ENCODE measurements at regions not wholly inside any gene's neighbourhood (a gene's known extent, or its start where the extent isn't known, plus 50 kb on each side); places are given as distances from the start of the nearest gene placed in this dataset.

DNA sequence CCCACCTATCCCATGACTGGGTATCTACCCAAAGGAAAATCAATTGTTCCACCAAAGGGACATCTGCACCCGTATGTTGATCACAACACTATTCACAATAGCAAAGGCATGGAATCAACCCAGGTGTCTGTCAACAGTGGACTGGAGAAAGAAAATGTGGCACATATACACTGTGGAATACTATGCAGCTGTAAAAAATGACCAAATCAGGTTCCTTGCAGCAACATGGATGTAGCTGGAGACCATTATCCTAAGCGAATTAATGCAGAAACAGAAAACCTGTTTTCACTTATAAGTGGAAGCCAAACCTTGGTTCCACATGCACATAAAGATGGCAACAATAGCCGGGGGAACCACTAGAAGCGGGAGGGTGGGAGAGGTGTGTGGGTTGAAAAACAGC lies 228.6 kb downstream of the UQCRFS1 start:
- no peaks in the 10 kb centered on the region for H3K36me3 Mint-ChIP-seq (ENCODE audit: insufficient read depth, unreplicated experiment)
- no peaks in the 10 kb centered on the region for H3K27me3 Mint-ChIP-seq (ENCODE audit: insufficient read depth, unreplicated experiment)
- ChIA-PET POLR2A (no interaction called here), CTCF (no interaction called here)
- intact Hi-C loops (cut with micrococcal nuclease) = no loop called here
- no peak overlapping the region for H3K27ac Mint-ChIP-seq (ENCODE audit: low read depth, unreplicated experiment)
- no peak overlapping the region for H3K4me3 Mint-ChIP-seq (ENCODE audit: unreplicated experiment)
- TF ChIP-seq, protein P1, sequence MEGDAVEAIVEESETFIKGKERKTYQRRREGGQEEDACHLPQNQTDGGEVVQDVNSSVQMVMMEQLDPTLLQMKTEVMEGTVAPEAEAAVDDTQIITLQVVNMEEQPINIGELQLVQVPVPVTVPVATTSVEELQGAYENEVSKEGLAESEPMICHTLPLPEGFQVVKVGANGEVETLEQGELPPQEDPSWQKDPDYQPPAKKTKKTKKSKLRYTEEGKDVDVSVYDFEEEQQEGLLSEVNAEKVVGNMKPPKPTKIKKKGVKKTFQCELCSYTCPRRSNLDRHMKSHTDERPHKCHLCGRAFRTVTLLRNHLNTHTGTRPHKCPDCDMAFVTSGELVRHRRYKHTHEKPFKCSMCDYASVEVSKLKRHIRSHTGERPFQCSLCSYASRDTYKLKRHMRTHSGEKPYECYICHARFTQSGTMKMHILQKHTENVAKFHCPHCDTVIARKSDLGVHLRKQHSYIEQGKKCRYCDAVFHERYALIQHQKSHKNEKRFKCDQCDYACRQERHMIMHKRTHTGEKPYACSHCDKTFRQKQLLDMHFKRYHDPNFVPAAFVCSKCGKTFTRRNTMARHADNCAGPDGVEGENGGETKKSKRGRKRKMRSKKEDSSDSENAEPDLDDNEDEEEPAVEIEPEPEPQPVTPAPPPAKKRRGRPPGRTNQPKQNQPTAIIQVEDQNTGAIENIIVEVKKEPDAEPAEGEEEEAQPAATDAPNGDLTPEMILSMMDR (IDR thresholded peaks at IDR 0.05; ENCODE audit: unreplicated experiment) = no peak
- DNase-seq (ENCODE audit: unreplicated experiment) = no peak
- no peaks in the 10 kb centered on the region for H3K4me1 Mint-ChIP-seq (ENCODE audit: insufficient read depth, unreplicated experiment)
- peaks cover 62% of the 10 kb centered on the region for H3K9me3 Mint-ChIP-seq (ENCODE audit: unreplicated experiment)
- no TSS peak for BruUV-seq (replicated peaks)

DNA sequence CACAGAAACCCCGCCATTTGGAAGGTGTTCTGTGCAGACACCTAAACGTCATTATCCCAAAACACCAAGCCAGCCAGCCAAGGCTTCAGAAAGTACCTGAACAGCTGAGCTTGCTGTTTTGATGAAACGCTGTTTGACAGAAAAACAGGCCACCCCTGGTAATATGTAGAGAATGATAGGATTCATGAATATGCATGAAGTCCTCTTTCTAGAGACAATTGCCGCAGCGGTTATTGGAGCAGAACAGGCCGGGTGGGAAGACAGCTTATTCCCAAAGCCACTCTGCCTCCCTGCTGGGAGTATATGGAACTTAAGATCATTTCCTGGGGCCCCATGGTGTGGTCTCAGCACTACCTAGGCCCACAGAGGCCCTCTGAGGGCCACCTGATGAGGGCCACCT lies 229.5 kb downstream of the UQCRFS1 start:
- H3K9me3 Mint-ChIP-seq (ENCODE audit: unreplicated experiment) = peaks cover 65% of the 10 kb centered on the region
- TF ChIP-seq, protein P1 (IDR thresholded peaks at IDR 0.05; ENCODE audit: unreplicated experiment) = no peak
- intact Hi-C loops (cut with micrococcal nuclease) = no loop called here
- H3K27ac Mint-ChIP-seq (ENCODE audit: low read depth, unreplicated experiment) = no peak overlapping the region
- CTCF ChIA-PET = no interaction called here
- no peak overlapping the region for H3K4me3 Mint-ChIP-seq (ENCODE audit: unreplicated experiment)
- no peak for DNase-seq (ENCODE audit: unreplicated experiment)
- H3K27me3 Mint-ChIP-seq (ENCODE audit: insufficient read depth, unreplicated experiment) = no peaks in the 10 kb centered on the region
- BruUV-seq (replicated peaks) = no TSS peak
- H3K36me3 Mint-ChIP-seq (ENCODE audit: insufficient read depth, unreplicated experiment) = no peaks in the 10 kb centered on the region
- H3K4me1 Mint-ChIP-seq (ENCODE audit: insufficient read depth, unreplicated experiment) = no peaks in the 10 kb centered on the region
- POLR2A ChIA-PET = no interaction called here

DNA sequence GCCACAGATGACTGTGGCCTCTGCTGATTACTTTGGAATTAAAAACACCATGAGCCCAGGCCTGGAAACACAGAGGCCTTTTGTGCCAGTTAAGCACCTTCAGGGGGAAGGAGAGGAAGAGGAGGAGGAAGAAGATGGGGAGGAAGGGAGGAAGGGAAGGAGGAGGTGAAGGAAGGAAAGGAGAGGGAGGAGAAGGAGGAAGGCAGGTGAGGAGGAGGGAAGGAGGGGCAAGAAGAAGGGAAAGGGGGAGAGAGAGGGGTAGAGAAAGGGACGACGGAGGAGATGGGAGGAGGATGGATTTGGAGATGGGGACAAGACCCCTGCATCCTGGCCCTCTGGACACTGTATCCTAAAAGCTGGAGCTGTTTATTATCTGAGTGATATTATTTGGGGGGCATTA lies 231.0 kb downstream of the UQCRFS1 start:
- CTCF ChIA-PET = interaction anchor here (0.6 kb wide), 1 partner anchor 157 kb away, joined by 4 read pairs; no protein-coding TSS in a partner anchor
- DNase-seq (ENCODE audit: unreplicated experiment) = no peak
- Mint-ChIP-seq H3K27me3 (ENCODE audit: insufficient read depth, unreplicated experiment) (no peaks in the 10 kb centered on the region), H3K4me1 (ENCODE audit: insufficient read depth, unreplicated experiment) (no peaks in the 10 kb centered on the region), H3K4me3 (ENCODE audit: unreplicated experiment) (no peak overlapping the region), H3K9me3 (ENCODE audit: unreplicated experiment) (peaks cover 60% of the 10 kb centered on the region), H3K27ac (ENCODE audit: low read depth, unreplicated experiment) (no peak overlapping the region), H3K36me3 (ENCODE audit: insufficient read depth, unreplicated experiment) (no peaks in the 10 kb centered on the region)
- BruUV-seq (replicated peaks) = no TSS peak
- TF ChIP-seq, protein P1 (IDR thresholded peaks at IDR 0.05; ENCODE audit: unreplicated experiment) = no peak
- POLR2A ChIA-PET = no interaction called here
- intact Hi-C loops (cut with micrococcal nuclease) = no loop called here

DNA sequence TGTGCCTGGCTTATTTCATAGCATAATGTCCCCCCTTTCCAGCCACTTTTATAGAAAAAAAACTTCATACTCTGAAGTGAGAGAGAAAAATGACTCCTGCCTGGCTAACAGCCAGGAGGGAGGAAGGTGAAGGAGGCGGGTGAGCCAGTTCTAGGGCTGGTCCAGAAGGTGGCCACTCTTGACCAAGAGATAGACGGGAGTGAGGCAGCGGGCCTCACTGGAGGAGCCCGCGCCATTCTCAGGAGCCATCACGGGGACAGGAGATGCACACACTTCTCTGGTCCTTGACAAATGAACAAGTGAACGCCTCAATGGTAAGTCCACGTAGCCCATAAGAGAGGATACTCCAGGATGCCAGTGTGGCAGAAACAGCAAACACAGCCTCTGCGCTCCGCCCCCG lies 231.4 kb downstream of the UQCRFS1 start:
- H3K4me1 Mint-ChIP-seq (ENCODE audit: insufficient read depth, unreplicated experiment) = no peaks in the 10 kb centered on the region
- TF ChIP-seq, protein P1 (IDR thresholded peaks at IDR 0.05; ENCODE audit: unreplicated experiment) = no peak
- no peak overlapping the region for H3K4me3 Mint-ChIP-seq (ENCODE audit: unreplicated experiment)
- intact Hi-C loops (cut with micrococcal nuclease) = no loop called here
- no peaks in the 10 kb centered on the region for H3K36me3 Mint-ChIP-seq (ENCODE audit: insufficient read depth, unreplicated experiment)
- ChIA-PET POLR2A (no interaction called here), CTCF (no interaction called here)
- no peak overlapping the region for H3K27ac Mint-ChIP-seq (ENCODE audit: low read depth, unreplicated experiment)
- BruUV-seq (replicated peaks) = no TSS peak
- no peaks in the 10 kb centered on the region for H3K27me3 Mint-ChIP-seq (ENCODE audit: insufficient read depth, unreplicated experiment)
- peaks cover 60% of the 10 kb centered on the region for H3K9me3 Mint-ChIP-seq (ENCODE audit: unreplicated experiment)
- DNase-seq (ENCODE audit: unreplicated experiment) = no peak
